Stimulated activated CD4-positive, alpha-beta T cell treated with anti-CD3 and anti-CD28 coated beads, Interleukin-2, amount 100 ng/mL, for 4 hours (primary cell): ENCODE measurements at regions not wholly inside any gene's neighbourhood (a gene's known extent, or its start where the extent isn't known, plus 50 kb on each side); places are given as distances from the start of the nearest gene placed in this dataset.
"Not testable (repeated sequence)": the region's sequence is repeated elsewhere in the genome, so short reads cannot be mapped to it uniquely, and the experiment has no call there.

Experiments
- DNase-seq: peaks from one replicate; pipeline ENCODE4 v3.0.0-alpha.2; 2020; ENCODE audit warnings: low read depth

- DNase-seq, result no peak
Observed at GRCh38 chr21:28126521-28127174, 866.0 kb downstream of the LTN1 start.

- no peak for DNase-seq
Observed at GRCh38 chr21:28124541-28124940, 868.1 kb downstream of the LTN1 start.

DNA sequence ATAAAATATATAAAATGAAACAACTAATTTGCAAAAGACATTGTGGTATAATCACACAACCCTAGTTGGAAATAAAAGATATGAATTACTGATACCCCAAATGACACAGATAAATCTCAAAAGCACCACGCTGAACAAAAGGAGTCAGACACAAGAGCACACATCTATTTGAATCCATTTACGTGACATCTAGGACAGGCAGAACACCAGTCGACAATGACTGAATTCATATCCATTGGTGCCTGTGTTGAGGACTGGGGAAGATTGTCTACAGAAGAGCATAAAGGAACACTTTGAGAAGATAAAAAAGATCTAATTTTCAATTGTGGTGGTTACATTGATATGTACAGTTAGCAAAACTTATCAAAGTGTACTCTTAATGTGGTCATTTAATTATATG lies 874.1 kb downstream of the LTN1 start:
- DNase-seq, result no peak

GRCh38 chr21:28114986-28115385 lies 877.7 kb downstream of the LTN1 start:
- not testable (repeated sequence) for DNase-seq

GRCh38 chr21:28113718-28114117 lies 879.0 kb downstream of the LTN1 start:
- no peak for DNase-seq

DNA sequence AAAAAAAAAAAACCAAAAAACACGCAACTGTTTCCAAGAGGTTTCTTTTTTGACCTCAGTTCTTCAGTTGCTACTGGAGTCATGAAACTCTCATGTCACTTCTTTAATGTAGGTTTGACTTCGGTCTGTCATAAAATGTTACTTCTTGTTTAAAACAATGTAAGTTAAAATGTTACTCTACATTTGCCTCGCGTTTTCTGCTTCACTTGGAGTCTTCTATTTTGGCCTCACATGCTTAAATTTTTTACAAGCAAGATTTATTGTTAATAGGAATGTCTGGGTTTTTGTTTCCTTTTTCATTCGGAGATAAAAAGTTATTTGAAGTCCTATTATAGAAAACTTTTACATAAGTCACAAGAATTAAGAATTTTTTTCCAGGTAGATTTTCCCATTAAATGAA lies 880.2 kb downstream of the LTN1 start:
- no peak for DNase-seq

GRCh38 chr21:28111151-28111619 lies 881.5 kb downstream of the LTN1 start:
- no peak for DNase-seq

DNA sequence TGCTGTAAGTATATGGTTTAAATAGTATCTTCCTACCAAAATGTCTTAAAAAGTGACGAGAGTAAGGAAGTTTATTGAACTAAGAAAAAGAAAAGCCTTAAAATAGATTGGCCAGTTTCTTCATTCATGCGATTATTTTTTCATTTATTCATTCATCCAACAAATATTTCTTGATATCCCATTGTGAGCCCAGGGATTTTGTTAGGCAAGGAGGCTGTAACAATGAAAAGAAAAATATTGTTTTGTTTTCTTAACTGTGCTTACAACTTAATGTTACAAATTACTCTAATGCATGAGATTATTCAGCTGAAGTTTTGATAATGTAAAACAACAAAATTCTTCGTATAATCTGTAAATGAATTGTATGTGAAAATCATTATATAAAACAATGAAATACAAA lies 882.0 kb downstream of the LTN1 start:
- no peak for DNase-seq

DNA sequence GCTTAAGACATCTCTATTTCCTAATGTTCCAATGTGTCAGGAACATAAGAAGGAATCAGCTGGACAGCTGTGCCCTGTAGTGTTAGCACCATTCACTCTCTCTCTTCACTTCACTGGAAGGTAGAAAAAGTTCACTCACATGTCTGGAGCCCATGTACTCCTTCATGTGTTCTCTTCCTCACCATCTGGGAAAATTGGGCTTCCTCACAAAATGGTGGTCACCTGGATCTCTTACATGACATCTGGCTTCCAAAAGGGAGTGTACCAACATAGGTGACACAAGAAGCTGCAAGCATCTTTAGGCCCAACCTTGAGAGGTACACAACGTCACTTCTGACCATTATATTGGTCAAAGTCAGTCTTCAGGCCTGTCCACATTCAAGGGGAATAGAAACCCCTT lies 882.6 kb downstream of the LTN1 start:
- no peak for DNase-seq

GRCh38 chr21:28106370-28106890 lies 886.2 kb downstream of the LTN1 start:
- no peak for DNase-seq

GRCh38 chr21:28104346-28104745 lies 888.3 kb downstream of the LTN1 start:
- DNase-seq, result no peak

DNA sequence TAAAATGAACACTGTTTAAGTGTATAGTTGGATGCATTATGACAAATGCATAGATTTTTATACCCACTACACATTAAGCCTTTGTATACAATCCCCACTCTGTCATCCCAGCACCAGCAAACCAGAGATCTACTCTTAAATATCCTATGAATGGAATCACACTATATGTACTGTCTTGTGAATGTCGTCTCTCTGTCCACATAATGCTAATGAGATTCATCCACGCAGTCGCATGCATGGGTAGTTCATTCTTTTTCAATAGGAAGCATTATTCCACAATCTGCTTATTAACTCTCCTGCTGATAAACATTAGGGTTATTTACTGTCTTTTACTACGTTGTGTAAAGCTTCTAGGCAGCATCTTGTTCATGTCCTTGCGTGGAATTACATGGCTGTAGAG lies 892.3 kb downstream of the LTN1 start:
- DNase-seq, result no peak

GRCh38 chr21:28099001-28099705 lies 893.5 kb downstream of the LTN1 start:
- no peak for DNase-seq

DNA sequence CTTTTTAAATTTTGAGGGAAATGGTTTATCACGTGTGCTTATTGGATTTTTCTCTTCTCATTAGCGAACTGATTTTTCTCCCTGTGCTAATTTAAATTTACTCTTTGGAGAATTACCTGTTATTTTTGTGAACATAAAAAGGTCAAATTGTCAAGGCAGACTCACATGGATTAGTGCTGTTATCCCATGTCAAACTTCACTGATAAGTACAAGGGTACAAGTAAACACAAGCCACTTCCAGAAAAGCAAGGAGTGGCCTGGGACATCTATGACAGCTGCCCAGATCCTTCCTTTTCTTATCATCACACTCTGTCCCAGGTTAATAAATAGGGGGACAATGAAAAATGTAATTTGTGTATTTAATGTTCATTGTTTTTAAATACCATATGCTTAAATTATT lies 901.2 kb downstream of the LTN1 start:
- no peak for DNase-seq

DNA sequence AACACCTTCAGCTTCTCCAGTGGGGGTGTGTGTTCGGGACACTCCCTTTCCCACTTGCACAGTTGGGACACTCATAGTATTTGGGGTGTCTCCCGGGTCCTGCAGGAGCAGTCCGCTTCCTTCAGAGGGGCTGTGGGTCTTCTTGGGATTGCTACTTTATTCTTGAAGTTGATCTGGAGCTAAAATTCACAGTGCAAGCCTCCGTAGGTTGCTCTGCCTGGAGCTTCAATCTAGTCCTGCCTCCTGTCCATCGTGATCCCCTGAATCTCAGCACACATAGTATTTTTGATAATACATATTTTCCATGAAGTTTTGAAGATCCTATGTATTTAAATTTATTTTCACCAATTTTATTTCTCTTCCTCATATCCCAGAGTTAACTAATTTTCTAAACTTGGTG lies 902.1 kb downstream of the LTN1 start:
- no peak for DNase-seq

- DNase-seq, result no peak
Observed at GRCh38 chr21:28089599-28090441, 902.9 kb downstream of the LTN1 start.

- no peak for DNase-seq
Observed at GRCh38 chr21:28086861-28087581, 905.7 kb downstream of the LTN1 start.

DNA sequence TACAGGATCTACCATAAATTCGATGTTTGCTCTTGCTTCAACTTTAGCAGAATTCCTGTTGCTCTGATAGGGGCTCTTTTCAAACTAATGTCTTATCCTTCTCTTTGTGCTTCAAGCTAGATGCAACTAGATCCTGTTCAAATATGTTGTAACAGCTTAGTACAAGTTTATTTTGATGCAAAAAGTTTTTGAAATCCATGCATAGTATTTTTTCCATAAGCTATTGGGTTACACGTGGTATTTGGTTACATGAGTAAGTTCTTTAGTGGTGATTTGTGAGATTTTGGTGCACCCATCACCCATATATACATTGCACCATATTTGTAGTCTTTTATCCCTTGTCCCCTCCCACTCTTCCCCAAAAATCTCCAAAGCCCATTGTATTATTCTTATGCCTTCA lies 907.7 kb downstream of the LTN1 start:
- DNase-seq, result no peak

- no peak for DNase-seq
Observed at GRCh38 chr21:28083350-28083749, 909.3 kb downstream of the LTN1 start.

GRCh38 chr21:28078126-28078525 lies 914.6 kb downstream of the LTN1 start:
- DNase-seq, result no peak

DNA sequence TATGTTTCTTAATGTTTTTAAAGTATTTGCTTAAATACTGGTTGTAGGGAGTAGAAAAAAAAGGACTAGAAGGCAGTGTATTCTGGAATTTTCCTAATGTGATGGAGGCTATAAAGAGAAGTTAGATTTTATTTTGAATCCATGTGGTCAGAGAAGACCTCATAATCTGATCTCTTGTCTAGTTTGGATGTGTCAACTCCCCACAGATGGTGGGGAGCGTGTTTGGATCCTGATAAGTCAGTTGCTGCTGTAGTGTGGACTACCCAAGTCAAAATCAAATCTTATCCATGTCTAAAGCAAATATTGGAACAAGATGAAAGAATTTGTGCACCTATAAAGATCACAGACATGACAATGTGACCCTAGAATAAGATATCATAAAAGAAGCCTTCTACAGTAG lies 918.0 kb downstream of the LTN1 start:
- DNase-seq, result no peak

DNA sequence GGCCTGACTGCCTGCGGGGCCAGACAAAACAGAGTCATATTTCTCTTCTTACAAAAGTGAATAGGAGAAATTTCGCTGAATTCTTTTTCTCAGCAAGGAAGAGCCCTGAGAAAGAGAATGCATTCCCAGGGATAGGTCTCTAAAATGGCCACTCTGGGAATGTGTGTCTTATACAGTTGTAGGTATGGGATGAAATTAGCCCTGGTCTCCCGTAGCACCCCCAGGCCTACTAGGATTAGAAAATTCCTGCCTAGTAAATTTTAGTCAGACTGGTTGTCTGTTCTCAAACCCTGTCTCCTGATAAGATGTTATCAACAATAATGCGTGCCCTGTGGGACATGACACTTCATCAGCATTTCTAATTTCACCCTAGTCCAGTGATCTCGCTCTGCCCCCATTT lies 920.1 kb downstream of the LTN1 start:
- no peak for DNase-seq
